Esophagus squamous epithelium (tissue), 4 donors: ENCODE measurements at regions not wholly inside any gene's neighbourhood (a gene's known extent, or its start where the extent isn't known, plus 50 kb on each side); places are given as distances from the start of the nearest gene placed in this dataset.

Experiments
- POLR2A ChIP-seq, 4 donors: fragments of 450-650 bp; IDR thresholded peaks; one replicate each; pipeline ENCODE4 v1.6.1; 2017; ENCODE audit warnings: antibody characterized with exemption in 4 of 4, mild to moderate bottlenecking in 4 of 4, moderate library complexity in 3 of 4
- TF ChIP-seq, protein P1 (sequence below), 6 experiments: fragments of 450-650 bp in 4 of 6; fragments of 200-600 bp in 2 of 6; sonication (generic) in 2 of 6; IDR thresholded peaks; one replicate each; pipeline ENCODE4 v1.5.1; 2016 to 2019; ENCODE audit warnings: antibody characterized with exemption in 6 of 6, mild to moderate bottlenecking in 4 of 6, moderate library complexity in 4 of 6

DNA sequence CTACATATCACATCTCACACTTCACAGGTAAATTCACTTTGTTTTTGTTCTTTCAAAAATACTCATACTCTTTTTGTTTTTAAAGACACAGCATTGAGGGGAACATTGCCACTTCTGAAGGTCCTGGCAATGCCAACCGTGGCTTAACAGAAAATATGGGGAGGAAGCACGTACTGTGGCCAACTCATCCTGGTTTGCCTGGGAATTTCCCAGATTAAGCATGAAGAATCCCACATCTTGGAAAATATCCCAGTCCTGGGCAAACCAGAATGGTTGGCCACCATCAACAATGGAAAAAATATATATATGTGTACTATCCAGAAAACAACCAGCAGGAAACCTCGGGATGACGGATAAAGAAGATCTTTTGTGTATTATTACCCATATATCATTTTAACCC lies 1032.2 kb upstream of the SLC10A2 start:
- TF ChIP-seq, protein P1, sequence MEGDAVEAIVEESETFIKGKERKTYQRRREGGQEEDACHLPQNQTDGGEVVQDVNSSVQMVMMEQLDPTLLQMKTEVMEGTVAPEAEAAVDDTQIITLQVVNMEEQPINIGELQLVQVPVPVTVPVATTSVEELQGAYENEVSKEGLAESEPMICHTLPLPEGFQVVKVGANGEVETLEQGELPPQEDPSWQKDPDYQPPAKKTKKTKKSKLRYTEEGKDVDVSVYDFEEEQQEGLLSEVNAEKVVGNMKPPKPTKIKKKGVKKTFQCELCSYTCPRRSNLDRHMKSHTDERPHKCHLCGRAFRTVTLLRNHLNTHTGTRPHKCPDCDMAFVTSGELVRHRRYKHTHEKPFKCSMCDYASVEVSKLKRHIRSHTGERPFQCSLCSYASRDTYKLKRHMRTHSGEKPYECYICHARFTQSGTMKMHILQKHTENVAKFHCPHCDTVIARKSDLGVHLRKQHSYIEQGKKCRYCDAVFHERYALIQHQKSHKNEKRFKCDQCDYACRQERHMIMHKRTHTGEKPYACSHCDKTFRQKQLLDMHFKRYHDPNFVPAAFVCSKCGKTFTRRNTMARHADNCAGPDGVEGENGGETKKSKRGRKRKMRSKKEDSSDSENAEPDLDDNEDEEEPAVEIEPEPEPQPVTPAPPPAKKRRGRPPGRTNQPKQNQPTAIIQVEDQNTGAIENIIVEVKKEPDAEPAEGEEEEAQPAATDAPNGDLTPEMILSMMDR (IDR thresholded peaks at IDR 0.05), result no peak
- no peak for TF ChIP-seq POLR2A (IDR thresholded peaks at IDR 0.05)
